Amniotic epithelial cell (primary cell): ENCODE measurements at regions not wholly inside any gene's neighbourhood (a gene's known extent, or its start where the extent isn't known, plus 50 kb on each side); places are given as distances from the start of the nearest gene placed in this dataset.

Experiments used
- DNase-seq: peaks from one replicate; pipeline ENCODE4 v3.0.0-alpha.2; 2010; ENCODE audit warnings: low read depth

DNA sequence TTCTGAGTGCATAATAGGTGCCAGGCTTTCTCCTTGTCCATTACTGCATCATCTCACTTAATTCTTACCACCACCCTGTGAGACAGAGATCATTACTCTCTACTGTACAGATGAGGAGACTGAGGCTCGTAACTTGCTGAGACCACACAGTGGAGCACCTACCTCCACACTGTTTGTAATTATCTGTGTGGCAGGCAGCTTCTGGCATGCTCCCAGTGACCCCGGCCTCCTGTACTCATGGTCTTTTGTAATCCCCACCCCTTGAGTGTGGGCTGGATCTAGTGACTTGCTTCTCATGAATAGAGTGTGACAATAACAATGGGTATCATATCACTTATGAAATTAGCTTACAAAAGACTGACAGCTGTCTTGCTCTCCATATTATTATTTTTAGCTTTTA lies 407.3 kb downstream of the MATN1 start:
- DNase-seq, result no peak

DNA sequence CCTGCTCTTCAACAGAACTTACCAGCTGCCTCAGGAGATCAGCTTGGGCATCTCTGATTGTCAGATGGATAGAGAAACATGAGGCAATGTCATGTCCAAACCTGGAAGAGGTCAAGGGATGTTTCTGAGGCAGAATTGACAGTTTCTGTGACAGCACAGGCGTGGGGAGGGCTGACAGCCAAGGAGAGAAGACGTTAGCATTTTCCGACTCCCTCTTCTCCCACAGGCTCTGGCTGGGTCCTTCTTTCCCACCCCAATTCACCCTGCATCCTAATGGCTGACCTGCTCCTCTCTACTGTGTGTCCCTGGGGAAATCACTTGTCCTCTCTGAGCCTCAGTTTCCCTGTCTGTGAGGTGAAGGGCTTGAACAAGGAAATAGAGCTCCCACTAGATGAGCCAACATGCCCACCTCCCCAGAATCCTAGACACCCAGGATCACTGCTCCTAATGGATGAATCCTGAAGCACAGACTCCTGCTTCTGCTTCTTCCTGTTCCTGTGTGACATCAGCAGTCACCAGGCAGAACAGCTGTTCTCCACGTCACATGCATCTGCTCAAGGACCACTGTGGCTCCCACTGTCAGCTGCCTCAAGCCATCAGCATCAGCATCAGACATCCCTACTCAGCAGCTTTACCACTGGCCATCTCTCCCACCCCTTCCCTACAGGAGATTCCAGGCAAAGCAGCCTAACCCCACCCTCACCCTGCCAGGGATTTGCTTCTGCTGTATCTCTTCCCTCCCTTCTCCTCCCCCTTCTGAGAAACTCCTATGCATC lies 408.0 kb downstream of the MATN1 start:
- no peak for DNase-seq

DNA sequence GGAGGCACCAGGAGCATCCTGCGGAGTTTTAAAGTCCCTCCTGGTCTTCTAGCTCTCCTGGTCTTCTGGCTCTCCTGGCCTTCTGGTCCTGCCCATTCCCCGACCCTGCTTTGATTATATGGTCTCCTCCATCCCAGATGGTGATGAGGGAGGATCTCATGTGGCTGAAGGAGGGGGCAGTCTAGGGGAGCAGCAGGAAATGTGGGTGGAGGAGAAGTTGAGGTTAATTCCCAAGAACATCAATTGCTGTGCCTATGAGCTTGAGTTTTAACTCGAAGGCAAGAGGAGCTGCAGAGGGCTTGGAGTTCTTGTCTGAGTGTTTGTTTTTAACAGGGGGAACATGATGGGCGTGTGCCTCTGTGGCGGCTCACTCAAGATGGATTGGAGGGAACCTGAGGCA lies 408.8 kb downstream of the MATN1 start:
- no peak for DNase-seq

DNA sequence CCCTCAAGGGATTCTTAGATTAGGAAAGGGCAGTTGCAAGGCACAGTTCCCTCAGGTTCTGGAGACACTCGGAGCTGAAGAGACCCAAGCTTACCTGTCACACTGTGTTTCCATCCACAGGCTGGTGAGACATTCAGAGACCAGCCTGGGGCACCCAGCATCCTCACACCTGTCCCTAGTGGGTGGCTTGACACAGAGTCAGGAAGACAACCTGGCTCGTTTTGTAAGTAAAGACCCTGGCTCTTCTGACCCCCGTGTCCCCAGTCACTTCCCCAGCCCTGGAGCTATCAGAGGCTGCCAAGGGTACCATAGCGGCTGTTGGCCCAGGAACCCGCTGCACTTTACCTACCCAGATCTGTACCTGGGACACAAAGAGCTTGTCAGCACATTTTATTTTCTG lies 409.8 kb downstream of the MATN1 start:
- no peak for DNase-seq

DNA sequence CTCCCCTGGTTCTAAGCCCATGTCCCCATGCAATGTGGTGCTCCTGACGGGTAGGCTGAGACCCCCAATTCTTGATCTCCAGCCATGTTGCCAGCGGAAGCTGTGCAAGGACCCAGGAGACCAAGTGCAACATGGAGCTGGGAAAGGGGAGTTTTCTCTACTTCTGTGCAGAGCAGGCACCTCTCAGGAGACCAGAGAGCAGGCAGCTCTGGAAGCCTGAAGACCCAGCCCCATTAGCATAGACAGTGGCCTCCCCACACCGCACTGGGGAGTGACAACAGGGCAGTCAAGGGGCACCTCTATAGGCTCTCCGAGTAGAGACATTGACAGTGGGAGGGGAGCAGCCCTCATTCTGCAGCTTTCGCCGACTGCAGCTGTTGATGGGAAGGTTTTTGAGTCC lies 410.2 kb downstream of the MATN1 start:
- DNase-seq, result no peak

DNA sequence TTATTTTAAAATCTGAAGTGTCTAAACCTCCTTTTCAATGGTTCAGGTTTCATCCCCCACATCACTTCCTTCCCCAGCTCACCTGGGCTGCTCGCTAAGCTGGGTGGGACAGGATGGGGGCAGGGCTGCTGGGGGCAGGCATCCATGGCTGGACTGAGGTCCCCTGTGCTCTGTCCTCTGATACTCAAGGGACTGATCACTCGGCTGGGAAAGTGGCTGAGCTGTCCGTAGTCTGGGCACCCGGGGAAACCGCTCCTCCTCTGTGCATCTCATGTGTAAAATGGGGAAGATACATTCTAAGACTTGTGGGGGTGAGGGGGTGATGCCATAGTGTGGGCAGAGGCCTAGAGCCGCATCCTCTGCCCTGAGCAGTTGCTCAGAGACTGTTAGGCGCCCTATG lies 411.2 kb downstream of the MATN1 start:
- no peak for DNase-seq

DNA sequence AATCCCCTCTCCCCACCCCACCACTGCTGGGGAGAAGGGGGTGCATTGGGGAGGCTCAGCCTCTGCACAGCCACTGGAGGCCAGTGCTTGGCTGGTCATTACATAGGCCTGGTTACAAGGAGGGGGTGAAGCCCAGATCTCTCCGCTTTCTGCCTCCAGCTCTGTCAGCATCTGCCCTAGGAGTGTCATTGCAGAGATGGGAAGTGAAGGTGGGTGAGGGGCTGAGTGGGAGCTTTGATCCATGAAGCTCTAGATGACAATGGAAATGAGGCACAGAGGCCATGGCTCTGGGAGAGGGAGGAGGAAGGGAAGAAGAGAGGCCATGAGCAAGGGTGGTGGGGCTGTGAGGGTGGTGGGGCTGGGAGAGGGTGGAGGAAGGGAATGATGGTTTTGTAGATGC lies 411.6 kb downstream of the MATN1 start:
- no peak for DNase-seq

DNA sequence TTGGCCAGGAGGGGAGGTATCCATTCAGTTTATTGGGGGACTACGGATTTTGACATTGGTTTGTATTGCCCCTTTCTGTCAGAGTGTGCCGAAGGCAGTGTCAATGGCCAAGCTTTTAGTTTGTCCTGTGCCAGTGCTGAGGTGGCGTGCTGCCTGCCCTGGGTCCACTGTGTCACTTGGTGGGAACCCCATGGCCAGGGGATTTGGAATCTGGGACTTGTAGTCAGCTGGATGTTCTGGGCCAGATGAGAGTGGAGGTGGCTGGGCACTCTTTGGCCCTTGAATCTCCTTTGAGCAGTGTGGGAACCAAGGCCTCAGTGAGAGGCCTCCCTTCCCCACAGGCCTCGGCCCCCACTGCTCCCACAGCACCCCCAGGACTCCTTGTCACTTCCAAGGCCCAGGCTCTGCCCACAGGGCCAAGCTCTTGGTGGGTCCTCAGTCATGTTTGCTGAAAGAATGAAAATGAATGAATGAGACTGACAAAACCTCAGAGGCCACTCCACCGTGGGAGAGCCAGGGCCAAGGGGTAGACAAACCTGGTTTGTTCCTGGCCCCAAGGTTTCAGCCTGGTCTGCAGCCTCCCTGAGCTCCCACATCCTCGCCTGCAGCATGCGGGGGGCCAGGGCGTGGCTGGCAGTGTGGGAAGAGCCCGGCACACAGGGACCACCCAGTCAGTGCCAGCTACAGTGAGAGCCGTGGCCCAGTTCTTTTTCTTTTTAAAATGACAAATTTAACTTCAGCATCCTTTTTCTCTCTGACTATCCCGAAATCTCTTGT lies 412.2 kb downstream of the MATN1 start:
- DNase-seq, result no peak

DNA sequence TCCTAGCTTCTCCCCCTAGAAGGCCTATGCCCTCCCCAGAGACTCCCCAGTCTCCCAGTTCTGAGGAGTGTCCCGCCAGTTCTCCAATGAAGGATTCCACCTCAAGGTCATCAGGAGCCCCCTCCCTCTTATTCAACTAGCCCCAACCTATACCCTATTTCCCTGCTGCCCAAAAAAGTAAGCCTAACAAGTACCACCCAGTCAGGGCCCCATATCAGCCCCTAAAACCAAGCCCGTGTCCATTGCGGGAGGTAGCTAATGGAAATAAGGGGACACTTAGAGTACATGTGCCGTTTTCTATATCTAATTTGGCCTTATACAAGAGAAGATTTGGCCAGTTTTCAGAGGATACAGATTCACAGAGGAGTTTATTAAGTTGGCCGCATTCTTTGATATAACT lies 416.2 kb downstream of the MATN1 start:
- DNase-seq, result no peak

DNA sequence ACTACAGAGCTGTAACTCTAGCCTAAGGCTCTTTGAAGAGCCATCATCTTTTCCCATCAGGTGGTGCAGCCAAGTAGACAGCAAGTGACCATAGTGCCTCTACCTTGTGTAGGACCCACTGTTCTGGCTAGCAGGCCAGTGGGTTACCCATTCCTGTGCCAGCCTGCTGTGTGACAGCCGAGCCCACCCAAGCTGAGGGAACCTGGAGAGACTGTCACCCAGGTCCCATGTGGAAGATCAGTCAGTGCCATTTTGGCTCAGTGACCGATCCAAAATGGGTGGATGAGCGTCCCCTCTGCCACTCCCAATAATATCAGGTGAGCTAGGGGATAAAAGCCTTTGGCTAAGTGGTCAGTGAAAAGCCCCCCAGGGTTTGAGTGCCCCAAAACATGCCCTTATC lies 417.9 kb downstream of the MATN1 start:
- DNase-seq, result no peak

DNA sequence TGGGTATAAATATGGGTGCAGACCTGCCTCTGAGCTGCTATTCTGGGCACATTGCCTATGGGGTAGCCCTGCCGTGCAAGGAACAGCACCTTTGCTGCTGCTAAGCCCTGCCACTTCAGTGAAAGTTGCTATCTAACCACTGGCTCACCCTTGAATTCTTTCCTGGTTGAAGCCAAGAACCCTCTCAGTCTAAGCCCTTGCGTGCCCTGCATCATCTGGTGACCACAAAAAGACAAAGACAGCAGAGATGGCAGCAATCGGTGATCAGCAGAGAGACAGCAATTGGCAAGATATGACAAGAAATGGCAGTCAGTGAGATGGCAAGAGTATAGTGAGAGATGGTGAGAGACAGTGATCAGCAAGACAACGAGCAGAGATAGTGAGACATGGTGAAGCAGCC lies 418.3 kb downstream of the MATN1 start:
- DNase-seq, result no peak

DNA sequence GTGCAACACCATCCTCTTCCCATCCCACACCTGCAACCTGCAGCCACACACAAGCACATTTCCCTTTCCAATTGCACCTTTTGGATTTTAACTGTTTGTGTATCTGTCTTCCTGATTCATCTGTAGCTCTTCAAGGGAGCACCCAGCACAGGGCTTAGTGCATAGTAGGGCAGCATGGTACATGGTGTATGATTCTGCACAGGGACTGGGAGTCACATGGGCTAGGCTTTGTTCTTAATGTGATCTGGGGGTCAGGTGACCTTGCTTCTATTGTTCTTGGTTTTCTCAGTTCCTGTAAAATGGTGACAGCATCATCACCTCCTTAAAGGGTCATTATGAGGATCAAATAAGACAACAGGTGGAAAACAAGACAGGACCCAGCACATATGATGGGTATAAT lies 419.3 kb downstream of the MATN1 start:
- no peak for DNase-seq

DNA sequence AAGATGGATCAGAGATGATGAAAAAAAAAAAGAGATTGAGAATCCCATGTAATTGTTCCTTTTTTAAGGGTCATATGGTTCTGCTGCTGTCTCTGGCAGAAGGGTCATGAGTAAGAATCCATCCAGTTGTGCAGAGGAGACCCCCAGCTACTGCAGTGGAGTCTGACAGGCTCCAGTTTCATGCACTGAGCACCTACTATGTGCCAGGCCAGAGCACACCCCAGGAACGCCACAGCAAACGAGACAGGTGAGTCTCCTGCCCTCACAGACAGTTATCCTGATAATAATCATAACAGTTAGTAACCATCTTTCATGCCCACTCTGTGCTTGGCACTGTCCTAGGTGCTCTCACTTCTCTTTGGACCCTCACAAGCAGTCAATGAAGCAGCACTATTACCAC lies 420.0 kb downstream of the MATN1 start:
- DNase-seq, result no peak

DNA sequence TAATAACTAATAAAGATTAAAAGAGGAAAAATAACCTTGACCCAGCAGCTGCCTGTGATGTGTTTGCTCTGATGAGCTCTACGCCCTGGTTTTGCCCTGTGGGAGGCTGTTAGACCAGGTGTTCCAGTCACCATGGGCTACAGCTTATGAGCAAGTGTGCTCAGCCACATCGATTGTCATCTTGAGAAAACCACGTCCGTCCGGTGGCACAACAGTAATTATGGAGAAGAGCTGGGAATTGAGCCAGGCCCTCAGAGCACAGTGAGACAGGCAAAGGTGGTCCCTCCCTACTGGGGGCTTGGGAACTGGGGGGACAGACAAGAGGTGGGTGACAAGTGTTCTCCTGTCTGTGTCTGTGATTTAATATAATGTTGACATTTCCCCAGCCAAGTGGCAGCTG lies 420.5 kb downstream of the MATN1 start:
- DNase-seq, result no peak

DNA sequence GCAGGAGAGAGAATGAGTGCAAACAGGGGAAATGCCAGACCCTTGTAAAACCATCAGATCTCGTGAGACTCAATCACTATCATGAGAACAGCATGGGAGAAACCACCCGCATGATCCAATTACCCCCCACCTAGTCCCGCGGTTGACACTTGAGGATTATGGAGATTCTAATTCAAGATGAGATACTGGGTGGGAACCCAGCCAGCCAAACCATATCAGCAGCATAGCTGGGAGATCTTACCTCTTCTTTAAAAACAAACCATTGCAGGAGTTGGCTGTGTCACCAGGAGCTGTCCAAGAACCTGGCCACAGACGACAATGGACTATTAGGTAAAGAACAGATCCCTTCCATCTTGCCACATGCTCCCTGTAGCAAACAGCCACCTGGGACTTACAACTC lies 422.7 kb downstream of the MATN1 start:
- DNase-seq, result no peak

DNA sequence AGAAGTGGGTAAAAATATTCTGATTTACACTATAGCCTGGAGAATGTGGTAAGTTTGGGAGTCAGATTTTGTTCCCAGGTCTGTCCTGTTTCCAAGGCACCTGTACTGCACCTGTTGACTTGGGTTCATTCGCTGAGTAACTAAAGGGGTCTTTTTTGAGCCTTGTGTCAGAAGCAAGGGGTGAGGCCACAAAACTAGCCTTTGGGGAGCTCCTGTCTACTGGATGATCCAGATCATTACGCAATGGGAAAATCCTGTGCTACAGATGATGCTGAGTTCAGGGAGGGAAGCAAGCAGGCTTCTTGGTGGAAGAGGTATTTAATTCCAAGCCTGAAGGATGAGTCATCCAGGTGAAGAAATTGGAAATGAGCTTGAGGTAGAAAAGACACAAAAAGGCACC lies 424.0 kb downstream of the MATN1 start:
- DNase-seq, result no peak

DNA sequence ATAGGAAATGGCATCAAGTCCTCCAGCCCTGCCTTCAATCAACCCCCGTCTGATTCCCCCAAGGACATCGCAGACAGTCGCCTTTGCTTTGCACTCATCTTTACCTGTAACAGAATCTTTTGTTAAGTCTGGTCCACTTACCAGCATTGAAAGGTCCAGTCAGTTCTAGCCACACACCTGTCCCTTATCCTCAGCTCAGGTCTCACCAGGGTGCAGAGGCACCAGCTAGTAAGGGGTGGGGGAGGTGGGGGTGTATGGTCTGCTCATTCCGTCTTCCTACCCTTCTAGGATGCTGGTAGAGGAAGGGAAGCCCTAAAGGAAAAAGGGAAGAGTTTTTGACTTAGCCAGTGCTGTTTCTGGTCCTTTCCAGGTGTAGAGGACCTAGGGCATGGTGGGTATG lies 427.7 kb downstream of the MATN1 start:
- no peak for DNase-seq

DNA sequence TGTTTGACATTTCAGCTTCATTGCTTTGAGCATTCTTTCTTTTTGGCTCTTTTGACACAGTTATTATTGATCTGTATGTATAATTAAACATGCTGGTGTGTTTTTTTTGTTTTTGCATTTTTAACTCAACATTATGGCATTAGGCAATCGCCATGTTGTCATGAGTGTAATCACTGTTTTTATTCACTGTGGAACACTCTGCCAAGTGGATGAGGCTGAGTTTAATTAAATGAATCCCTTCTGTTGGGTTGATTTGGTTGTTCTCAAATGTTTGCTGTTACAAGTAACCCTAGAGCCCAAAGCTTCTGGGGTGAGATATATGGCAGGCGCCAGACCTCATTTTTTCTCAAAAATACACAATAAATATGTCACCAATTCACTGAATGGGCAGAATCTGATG lies 428.1 kb downstream of the MATN1 start:
- no peak for DNase-seq

DNA sequence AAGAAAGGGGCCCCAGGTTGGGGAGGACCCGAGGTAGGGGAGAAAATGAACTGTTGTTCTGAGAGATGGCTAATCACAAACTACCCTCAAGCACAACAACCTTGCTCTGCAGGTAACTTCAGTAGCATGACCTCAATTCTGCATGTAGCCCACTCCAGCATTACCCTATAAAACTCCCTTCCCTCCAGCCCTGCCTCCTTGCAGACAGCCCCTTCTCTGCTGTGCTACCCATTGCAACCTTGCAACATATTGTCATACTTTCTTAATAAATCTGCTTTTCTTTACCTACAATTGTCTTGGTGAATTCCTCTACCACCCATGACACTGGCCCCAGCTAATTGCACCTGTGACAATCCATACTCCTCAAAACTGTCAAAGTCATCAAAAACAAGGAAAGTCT lies 428.9 kb downstream of the MATN1 start:
- no peak for DNase-seq

DNA sequence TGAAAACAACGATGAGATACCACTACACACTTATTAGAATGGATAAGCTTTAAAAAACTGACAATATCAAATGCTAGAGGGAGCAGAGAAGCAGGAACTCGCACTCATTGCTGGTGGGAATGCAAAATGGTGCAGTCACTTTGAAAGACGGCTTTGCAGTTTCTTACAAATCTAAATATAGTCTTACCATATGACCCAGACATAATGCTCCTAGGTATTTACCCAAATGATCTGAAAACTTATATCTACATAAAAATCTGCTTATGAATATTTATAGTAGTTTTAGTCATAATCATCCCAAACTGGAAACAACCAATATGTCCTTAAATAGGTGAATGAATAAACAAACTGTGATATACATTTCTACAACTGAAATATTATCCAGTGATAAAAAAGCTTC lies 430.9 kb downstream of the MATN1 start:
- DNase-seq, result no peak

DNA sequence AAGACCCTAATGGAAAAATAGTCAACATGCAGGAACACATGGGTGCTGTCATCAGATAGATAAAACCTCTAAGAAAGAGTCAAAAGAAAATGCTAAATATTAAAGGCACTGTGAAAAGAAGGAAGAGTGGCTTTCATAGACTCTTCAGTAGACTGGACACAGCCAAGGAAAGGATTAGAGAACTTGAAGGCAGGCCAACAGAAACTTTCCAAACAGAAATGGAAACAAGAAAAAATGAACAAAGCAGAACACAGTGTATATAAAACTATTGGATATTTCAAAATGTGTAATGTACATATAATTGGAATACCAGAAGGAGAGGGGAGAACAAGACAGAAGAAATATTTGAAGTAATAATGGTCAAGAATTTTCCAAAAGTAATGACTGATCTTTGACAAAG lies 431.9 kb downstream of the MATN1 start:
- DNase-seq, result no peak

DNA sequence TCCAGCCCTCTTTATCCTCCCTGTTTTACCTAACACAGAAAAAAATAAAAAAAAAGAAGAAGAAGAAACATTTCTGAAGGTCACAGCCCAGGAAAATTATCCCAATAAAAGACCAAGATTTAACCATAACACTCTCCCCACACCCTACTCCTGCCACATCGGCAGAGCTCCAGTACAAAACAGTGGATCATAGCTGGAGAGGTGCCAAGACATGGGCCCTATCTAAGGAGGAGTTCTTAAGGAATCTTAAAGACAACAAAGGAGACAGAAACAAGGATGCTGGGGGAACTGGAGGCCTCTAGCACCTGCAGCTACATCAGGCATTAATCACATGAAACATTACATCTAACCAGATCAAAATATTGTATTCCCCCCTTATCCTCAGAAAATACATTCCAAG lies 432.8 kb downstream of the MATN1 start:
- DNase-seq, result no peak

DNA sequence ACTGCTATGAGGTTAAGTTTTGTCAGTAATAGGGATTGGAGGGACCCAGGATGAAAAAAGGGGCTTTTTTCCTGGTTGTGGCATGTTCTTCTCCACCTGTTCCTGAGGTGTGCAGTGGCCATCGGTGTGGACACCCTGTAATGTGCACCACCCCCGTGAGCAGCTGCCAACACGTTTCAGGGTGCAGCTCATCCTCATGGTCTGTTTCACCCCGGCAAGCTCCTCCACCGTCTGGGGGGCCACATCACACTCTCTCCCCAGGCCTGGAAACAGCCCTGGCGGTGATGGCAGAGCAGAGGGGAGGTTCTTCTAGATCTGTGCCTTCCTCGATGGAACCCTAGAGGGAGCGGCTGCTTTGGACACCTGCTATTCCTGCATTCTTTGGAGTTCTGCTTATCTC lies 435.4 kb downstream of the MATN1 start:
- no peak for DNase-seq
